LoVo (cell line): ENCODE measurements at regions not wholly inside any gene's neighbourhood (a gene's known extent, or its start where the extent isn't known, plus 50 kb on each side); places are given as distances from the start of the nearest gene placed in this dataset.

Experiments
- DNase-seq: peaks from one replicate; pipeline ENCODE4 v3.0.0-alpha.2; 2016; ENCODE audit warnings: low spot score

DNA sequence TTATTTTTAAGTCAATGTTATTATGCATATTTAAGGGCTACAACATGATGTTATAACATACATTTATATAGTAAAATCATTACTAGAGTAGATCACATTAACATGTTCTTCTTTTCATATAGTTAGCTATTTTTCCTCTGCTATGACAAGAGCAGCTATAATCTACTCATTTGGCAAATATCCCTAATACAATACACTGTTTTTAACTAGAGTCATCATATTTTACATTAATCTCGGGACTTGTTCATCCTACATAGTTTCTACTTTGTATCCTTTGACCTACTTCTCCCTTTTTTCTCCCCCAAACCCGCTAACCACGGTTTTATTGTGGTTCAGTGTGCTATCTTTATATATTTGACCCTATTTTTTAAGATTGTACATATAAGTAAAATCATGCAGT is 249.0 kb downstream of the EPM2A start:
- DNase-seq, result no peak

DNA sequence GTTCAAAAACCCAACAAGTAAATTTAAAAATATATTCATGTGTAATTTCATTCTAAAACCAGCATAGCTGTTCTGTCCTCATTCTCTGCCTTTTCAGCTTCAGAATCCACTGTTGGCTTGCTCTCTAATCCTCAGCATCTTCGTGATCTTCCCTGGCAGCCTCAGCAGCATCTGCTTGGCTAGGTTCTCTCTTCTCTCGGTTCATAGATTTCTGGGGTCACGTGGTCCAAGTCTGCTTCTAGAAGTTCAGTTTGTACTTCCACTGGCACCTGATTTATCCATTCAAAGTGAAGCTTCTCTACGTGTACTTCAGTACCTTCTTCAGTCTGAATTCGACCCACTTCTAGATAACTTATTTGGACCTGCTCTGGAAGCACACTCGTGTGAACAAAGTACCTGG is 245.7 kb downstream of the EPM2A start:
- no peak for DNase-seq

DNA sequence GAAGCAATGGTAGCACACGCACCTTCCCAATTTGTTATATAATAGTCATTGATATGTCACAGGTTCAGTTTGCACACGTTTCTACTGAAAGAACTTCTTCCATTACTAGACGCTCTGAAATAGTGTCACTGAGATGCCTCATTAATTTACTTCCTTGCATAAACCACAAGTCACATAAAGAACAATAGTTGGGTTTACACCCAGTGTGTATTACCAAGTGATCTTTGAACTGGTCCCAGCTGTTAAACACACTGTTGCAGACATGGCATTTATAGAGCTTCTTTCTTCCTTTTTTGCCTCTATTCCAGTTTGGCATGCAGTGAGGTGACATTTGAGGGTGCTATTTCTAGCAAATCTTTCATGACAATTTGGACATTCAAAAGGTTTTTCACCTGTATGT is 245.3 kb downstream of the EPM2A start:
- no peak for DNase-seq

DNA sequence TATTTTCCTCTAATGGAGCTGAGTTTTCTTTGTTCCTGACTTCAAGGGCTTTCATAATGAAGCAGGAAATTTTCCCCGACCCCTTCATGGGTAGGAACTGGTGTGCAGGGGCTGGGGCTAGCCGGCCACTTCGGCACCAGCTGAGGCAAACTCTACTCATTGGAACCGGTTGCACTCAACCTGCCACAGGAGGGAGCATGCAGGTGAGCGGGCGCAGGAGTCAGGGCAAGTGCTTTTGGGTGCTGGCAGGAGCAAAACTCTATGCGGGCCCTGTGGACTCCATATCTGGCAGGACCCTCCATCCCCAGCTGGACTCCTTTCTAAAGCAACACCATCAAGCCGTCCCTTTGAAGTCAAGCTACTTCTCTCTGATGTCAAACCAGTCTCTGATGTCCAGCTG is 244.2 kb downstream of the EPM2A start:
- DNase-seq, result no peak

DNA sequence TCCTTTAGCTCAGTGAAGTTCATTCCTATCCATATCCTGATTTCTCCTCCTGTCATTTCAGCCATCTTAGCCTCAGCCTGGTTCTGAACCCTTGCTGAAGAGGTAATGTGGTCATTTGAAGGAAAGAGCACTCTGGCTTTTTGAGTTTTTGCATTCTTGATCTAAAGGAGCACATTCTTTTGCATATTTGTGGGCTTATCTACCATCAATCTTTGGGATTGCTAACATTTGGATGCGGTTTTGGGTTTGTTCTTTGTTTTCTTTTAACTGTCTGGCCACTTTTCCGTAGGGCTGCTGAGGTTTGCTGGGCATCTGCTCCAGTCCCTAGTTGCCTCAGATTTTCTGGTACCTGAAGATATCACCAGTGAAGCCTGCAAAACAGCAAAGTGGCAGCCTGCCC is 238.3 kb downstream of the EPM2A start:
- DNase-seq, result no peak

DNA sequence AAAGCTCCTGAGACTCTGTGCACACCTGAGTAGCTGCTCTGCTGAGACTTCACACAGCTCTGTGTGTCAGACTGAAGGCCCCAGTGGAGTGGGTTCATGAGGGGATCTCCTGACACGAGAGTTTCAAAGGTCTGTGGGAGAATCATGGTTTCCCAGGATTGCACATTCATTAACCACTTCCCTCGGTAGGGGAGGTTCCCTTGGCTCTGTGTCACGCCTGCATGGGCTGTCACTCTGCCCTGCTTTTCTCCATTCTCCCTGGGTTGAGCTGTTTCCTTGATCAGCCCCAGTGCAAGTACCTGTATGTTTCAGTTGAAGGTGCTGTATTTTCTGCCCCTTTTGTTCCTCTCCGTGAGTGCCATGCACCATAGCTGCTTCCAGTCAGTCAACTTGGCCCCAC is 236.9 kb downstream of the EPM2A start:
- DNase-seq, result no peak

DNA sequence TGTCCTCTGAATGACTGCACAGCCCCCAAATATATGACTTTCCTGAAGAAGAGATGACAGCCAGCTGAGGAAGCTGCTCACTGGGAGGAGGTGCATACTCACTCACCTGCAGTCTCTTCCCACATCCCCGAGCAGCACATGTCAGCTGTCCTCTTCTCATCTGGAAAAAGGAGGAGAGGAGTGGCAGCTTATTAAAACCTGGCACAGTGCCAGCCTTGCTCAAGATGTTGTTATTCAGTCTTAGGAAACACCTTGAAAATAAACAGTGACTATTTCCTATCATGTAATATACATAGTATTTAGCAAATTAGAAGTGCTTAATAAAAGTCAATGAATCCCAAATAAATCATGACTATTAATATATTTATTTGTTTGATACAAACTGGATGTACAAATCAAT is 232.9 kb downstream of the EPM2A start:
- DNase-seq, result no peak

DNA sequence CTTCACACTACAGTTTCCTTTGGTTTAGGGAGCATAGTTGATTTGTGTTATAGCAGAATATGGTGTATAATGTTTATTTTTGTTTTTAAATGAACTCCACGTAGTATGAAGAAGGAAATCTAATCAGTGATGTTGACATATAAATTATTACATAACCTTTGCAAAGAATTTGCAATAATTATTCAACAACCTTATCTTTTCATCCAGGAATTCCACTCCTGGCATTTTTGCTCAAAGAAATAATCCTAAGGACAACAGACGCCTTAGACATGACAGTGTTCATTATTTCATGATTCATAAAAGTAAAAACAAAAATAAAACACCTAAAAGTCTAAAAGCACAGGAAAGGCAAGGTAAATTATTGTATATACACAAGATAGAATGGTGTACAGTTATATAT is 229.2 kb downstream of the EPM2A start:
- DNase-seq, result no peak

DNA sequence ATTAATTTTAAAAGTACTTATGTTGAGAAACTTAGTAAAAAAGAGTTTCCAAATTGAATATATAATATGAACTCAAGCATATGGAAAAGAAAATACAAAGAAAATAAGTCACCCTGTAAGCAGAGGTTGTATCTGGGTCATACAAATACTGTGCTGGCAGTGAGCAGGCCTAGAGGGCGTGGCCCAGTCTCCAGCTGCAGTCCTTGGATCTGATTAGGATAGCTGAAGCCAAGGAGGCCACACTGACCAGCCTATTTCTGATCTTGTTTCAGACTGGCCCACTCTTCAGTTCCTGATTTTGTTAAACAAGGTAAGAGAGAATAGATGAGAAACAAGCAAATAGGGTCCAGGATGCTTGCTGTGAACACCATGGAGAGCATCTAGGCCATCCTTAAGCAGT is 228.8 kb downstream of the EPM2A start:
- DNase-seq, result no peak

DNA sequence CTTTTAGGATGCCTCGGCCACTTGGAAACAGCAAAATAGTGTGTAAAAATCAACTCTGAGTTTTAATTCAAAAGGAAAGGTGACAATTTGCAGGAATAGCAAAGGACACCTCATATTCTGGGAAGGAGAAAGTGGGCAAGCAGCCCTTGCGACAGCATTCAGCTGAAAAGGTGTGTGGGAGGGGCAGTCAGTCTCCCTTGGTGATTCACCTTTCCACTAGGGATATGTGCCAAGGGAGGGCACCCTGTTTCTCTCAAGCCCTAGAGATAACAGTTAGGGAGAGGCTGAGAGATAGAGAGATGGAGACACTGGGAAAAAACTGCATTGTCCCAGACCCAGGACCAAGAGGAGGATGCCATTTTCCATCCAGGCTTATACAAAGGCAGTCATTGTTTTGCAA is 228.1 kb downstream of the EPM2A start:
- DNase-seq, result no peak

DNA sequence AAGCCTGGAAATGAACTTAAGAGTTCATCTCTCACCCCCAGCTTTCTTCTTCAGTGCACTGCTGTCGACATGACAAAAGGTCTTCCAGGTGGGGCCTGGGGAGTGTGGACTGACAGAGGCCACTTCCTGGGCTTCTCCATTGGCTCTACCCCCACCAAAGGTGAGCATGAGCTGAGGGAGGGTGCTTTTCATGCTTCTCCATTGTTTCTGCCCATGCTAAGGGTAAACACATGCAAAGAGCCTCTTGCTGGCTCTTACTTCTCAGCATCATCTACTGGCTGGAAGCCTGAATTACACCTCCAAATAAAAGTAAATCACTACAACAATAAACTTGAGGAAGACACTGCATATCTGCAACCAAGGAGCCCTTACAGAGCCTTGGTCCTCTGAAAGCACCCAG is 227.2 kb downstream of the EPM2A start:
- no peak for DNase-seq

DNA sequence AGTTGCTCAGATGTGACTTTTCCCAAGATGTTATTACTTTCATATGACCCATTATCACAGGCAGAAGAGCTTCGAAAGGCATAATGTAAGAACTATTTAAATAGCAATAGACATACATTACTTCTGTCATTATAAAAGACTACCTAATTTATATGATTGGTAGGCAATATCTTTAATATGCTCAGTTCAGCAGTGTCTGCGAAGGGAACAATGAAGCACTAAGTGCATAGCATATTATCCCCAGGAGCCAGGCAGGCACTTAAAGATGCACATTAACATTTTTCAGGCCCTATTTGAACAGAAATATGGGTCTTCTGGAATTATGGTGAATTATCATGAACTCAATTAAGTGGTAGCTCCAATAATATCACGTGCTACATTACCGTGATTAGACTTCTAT is 217.8 kb downstream of the EPM2A start:
- no peak for DNase-seq

DNA sequence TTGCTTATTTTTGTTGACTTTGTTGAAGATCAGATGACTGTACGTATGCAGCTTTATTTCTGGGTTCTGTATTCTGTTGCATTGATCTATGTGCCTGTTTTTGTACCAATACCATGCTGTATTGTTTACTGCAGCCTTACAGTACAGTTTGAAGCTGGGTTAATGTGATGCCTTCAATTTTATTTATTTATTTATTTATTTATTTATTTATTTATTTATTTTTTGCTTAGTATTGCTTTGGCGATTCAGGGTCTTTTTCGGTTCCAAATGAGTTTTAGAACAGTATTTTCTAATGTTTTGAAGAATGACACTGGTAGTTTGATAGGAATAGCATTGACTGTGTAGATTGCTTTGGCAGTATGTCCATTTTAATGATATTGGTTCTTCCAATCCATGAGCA is 210.3 kb downstream of the EPM2A start:
- no peak for DNase-seq

DNA sequence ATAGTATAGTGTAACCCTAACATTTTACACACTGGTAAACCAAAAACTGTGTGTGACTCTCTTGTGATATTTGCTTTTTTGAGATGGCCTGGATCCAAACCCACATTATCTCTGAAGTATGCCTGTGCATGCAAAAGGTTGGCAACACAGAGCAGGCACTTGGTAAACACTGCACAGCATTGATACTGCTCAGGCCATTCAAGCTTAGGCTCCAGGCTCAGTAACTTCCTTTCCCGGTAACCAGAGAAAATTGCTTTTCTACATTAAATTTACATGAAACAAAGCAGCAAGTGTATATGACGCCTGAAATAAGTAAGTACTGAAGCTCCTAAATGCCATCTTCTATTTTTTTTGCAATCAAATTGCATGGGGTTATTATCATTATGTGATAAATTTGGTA is 205.7 kb downstream of the EPM2A start:
- no peak for DNase-seq

DNA sequence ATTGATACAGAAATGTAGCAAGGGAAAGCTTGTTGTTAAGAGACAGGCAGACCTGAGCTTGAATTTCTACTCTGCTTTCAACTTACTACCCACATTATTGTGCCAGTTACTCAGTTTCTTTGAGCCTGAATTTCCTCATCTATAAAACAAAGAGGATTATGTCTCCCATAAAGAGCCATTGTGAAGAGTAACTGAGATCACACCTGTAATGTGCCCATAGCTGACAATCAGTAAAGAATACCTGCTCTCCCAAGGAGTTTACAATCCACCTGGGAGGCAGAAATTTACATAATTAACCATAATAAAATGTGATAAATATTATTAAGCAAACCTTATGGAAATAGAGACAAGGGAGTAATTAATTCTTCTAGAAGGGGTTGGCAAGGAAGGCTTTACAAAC is 204.9 kb downstream of the EPM2A start:
- no peak for DNase-seq

DNA sequence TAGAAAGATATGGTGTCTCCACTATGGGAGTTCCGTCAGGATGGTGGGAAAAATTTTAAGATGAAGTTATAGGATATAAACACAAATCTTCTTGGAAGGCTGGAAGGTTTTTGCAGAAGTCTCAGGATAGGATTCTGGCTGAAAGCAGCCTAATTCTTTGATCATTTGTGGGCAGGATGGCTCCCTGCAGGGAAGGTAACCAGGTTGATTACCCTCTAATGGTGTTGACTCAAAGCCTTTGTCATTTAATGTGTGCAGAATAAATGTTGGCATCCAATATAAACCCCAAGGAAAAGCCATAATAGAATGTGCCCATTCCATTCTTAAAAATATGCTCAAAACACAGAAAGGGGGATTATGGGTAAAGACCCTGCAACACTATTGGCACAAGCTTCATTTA is 204.3 kb downstream of the EPM2A start:
- no peak for DNase-seq

DNA sequence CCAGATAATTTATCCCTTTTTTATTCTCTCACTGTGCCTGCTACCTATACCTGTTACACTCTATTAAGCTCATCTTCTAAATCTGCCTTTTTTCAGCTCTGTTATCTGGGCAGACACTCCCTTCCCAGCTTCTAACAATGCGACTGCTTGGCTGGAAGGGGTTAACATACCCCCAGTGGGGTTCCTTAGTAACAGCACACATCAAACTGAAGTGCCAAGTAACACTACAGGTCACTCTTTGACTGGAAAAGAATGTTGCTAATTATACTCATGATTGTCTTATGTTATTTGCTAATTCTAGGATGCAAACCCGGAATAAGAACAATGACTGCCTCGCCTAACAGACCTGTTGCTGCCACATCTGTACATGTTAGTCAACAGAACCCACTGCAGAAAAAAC is 203.5 kb downstream of the EPM2A start:
- DNase-seq, result no peak

DNA sequence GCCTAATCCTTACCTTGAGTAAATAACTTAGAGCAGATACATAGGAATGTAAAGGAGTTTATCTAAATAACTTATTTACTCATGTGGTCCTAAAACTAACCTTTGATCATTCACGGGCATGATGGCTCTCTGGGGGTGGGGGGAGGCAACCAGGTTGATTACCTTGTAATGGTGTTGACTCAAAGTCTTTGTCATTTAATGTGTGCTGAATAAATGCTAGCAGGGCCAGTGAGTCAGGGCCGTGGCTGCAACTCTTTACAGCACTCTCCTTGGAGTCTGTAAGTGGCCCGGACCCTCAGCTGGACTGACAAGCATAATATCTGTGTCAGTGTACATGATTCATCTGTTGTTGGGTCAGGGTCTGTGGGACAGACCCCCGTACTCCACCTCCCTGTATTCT is 203.0 kb downstream of the EPM2A start:
- no peak for DNase-seq

DNA sequence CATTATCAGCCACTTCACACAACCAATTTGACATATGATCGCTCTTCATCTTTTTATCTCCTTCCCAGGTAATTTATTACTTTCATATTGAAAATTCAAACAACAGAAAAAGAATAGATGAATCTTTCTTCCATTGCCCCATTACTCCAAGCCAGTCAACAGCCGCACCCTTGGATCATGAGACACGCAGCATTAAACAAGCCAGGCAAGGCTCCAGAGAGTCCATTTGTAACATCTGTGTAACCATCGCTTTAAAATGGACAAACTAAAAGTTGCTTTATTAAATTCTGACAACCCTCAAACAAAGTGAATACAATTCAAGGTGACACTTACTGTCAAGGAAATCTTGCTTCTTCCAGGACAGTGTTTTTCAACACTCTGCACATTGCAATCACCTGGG is 200.3 kb downstream of the EPM2A start:
- no peak for DNase-seq

DNA sequence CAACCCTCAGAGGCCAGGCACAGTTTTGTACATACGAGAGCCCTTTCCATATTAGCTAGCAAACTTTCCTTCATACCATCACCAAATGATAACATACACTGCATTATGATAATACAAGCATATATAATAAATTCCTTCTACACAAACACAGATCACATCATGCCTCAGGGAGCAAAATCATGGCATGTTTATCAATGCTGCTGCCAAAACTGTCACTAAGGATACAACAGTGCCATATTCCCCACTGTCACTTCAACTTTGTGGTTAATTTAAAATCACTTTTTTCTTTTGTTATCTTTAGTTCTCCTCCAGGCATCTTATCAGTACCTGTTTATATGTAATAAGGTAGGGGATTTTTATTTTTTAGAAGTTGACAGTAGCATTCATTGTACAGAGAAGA is 196.3 kb downstream of the EPM2A start:
- DNase-seq, result no peak

DNA sequence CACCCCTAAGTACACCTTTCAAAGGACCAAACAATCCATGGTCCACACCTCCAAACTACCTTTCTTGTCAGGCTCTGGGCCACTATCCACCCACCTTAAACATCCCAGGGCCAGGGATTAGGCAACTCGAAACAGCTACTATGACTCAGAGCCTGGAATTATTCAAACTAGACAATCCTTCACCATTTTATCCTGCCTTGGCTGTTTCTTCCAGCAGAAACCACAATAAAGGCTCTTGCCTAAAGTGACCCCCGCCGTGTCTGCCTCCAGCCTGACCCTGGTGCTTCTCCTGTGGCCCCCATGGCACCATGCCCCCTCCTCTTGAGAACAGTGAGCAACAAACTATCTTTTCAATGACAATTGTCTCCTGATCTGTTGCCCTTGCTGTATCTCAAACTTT is 195.5 kb downstream of the EPM2A start:
- no peak for DNase-seq

DNA sequence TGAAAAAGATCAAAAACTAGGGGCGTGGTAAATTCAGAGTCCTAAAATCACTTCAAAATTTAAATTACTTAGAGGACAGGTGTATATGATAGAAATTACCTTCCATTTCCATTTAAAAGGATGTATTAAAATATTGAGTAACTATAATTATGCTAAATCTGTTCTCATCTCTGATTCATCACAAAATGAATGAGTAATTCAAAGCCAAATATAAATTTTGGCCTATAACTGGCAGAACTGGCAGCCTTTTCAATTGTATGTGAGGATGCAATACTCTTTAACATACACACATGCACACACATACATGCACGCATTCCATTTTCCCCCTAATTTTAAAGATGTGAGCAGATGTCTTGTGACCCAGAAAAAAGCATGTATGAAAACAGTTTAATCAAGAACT is 194.6 kb downstream of the EPM2A start:
- no peak for DNase-seq

DNA sequence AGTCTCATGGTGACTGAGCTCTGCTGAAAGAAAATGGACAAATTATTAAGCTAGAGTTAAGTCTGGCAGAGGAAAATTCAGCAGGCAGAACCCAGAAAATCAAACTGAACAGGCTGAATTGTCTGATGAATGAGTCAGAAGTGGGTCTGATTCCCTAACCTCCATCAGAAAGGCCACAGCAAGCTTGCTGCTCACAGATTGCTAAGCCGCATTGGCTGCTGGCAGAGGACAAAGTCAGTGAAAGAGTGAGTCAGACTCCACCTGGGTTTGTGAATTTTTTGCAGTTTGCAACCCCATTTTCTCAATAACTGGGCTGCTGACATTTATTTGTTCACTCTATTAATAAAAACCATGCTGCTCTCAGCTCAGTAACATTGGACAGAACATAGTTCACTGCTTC is 191.3 kb downstream of the EPM2A start:
- DNase-seq, result no peak

DNA sequence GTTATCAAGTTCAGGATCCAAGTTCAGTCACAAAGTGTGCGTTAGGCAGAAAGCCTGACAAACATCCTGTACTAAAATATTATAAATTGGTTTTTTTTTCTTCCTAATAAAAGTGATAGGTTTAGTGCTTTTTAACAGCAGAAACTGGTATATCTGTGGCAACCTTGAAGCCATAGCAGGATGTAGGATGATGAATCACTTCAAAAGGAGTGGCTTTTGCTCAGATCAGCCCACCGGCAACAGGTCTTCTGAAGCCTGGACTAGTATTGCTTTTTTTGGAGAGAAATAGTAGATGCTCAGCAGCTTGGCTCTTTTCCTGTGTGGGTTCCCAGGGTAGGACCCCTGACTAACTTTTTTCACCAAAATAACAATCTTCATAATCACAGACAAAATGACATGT is 190.8 kb downstream of the EPM2A start:
- DNase-seq, result no peak

DNA sequence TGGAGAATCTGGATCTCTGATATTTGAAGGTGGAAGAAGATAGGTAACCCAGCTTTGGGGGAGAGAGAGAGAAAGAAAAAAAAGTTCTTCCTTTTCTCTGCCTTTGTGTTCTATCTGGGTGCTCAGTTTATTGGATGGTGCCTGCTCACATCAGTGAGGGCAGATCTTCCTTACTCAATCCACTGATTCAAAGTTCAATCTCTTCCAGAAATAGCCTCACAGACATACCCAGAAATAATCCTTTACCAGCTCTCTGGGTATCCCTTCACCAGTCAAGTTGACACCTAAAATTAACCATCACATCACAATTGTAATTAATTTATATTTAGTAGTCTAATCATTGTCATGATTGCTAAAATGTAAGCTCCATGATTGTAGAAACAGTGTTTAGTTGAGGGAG is 189.1 kb downstream of the EPM2A start:
- no peak for DNase-seq
